Caki2 (cell line): ENCODE measurements at regions not wholly inside any gene's neighbourhood (a gene's known extent, or its start where the extent isn't known, plus 50 kb on each side); places are given as distances from the start of the nearest gene placed in this dataset.

Experiments used
- DNase-seq: peaks from one replicate; pipeline ENCODE4 v3.0.0-alpha.2; 2015; ENCODE audit warnings: low read depth
- in situ Hi-C: cut with HindIII; loops from 2 replicates; pipeline ENCODE4 v1.10.0; 2016; ENCODE audit warnings: low sequenced_read_pairs, low pct_unique_long_range_greater_than_20kb, mixed read lengths

- in situ Hi-C loops, result no loop called here
- no peak for DNase-seq
Measured at GRCh38 chr6:68443704-68444103, 191.4 kb upstream of the ADGRB3 start.

- no peak for DNase-seq
- in situ Hi-C loops, result no loop called here
Measured at GRCh38 chr6:68427630-68428029, 207.5 kb upstream of the ADGRB3 start.

- in situ Hi-C loops, result no loop called here
Measured at GRCh38 chr6:68410021-68410420, 225.1 kb upstream of the ADGRB3 start.

GRCh38 chr6:68400396-68400795 lies 234.7 kb upstream of the ADGRB3 start:
- DNase-seq, result no peak

More at GRCh38 chr6:68410021-68410420, 225.1 kb upstream of the ADGRB3 start:
- no peak for DNase-seq

GRCh38 chr6:68391953-68392352 lies 243.1 kb upstream of the ADGRB3 start:
- DNase-seq, result no peak
- in situ Hi-C loops, result no loop called here

More at GRCh38 chr6:68400396-68400795, 234.7 kb upstream of the ADGRB3 start:
- in situ Hi-C loops, result no loop called here

- in situ Hi-C loops, result no loop called here
- DNase-seq, result no peak
Measured at GRCh38 chr6:68372991-68373390, 262.1 kb upstream of the ADGRB3 start.

- in situ Hi-C loops, result no loop called here
- no peak for DNase-seq
Measured at GRCh38 chr6:68368845-68369244, 266.2 kb upstream of the ADGRB3 start.

- in situ Hi-C loops, result no loop called here
Measured at GRCh38 chr6:68364271-68364805, 270.7 kb upstream of the ADGRB3 start.

GRCh38 chr6:68343901-68344300 lies 291.2 kb upstream of the ADGRB3 start:
- peak; percentile 25 for DNase-seq
- in situ Hi-C loops, result no loop called here

More at GRCh38 chr6:68364271-68364805, 270.7 kb upstream of the ADGRB3 start:
- DNase-seq, result no peak

- no peak for DNase-seq
- in situ Hi-C loops, result no loop called here
Measured at GRCh38 chr6:68342286-68342685, 292.8 kb upstream of the ADGRB3 start.

- in situ Hi-C loops, result no loop called here
- no peak for DNase-seq
Measured at GRCh38 chr6:68339488-68340131, 295.5 kb upstream of the ADGRB3 start.

- in situ Hi-C loops, result no loop called here
- no peak for DNase-seq
Measured at GRCh38 chr6:68333442-68333841, 301.6 kb upstream of the ADGRB3 start.

- DNase-seq, result no peak
- in situ Hi-C loops, result no loop called here
Measured at GRCh38 chr6:68328156-68328555, 306.9 kb upstream of the ADGRB3 start.

- no peak for DNase-seq
- in situ Hi-C loops, result no loop called here
Measured at GRCh38 chr6:68326762-68327161, 308.3 kb upstream of the ADGRB3 start.

GRCh38 chr6:68317366-68317765 lies 317.7 kb upstream of the ADGRB3 start:
- in situ Hi-C loops, result no loop called here
- DNase-seq, result no peak

GRCh38 chr6:68313911-68314310 lies 321.2 kb upstream of the ADGRB3 start:
- in situ Hi-C loops, result no loop called here
- DNase-seq, result no peak

- in situ Hi-C loops, result no loop called here
- DNase-seq, result no peak
Measured at GRCh38 chr6:68307301-68307700, 327.8 kb upstream of the ADGRB3 start.

GRCh38 chr6:68296126-68296525 lies 339.0 kb upstream of the ADGRB3 start:
- in situ Hi-C loops, result no loop called here
- no peak for DNase-seq

GRCh38 chr6:68282646-68283045 lies 352.4 kb upstream of the ADGRB3 start:
- in situ Hi-C loops, result no loop called here

More at GRCh38 chr6:68282646-68283045, 352.4 kb upstream of the ADGRB3 start:
- DNase-seq, result no peak
